IMR-90 (cell line): ENCODE measurements at regions not wholly inside any gene's neighbourhood (a gene's known extent, or its start where the extent isn't known, plus 50 kb on each side); places are given as distances from the start of the nearest gene placed in this dataset.

Source experiments
- ELK1 ChIP-seq: fragments of 150-350 bp; IDR thresholded peaks from 2 replicates; pipeline ENCODE4 v1.6.1; 2016; ENCODE audit warnings: low read depth, mild to moderate bottlenecking, low read length, moderate library complexity, borderline replicate concordance
- POLR2A ChIP-seq: IDR thresholded peaks from 2 replicates; pipeline ENCODE4 v1.6.1; 2012; ENCODE audit warnings: mild to moderate bottlenecking, low read depth, low read length
- TF ChIP-seq, protein P1 (sequence below): conservative IDR thresholded peaks from 2 replicates; pipeline ENCODE4 v1.5.1; 2012; ENCODE audit warnings: mild to moderate bottlenecking, low read depth, low read length, improper control_type of control experiment

- TF ChIP-seq, protein P1, sequence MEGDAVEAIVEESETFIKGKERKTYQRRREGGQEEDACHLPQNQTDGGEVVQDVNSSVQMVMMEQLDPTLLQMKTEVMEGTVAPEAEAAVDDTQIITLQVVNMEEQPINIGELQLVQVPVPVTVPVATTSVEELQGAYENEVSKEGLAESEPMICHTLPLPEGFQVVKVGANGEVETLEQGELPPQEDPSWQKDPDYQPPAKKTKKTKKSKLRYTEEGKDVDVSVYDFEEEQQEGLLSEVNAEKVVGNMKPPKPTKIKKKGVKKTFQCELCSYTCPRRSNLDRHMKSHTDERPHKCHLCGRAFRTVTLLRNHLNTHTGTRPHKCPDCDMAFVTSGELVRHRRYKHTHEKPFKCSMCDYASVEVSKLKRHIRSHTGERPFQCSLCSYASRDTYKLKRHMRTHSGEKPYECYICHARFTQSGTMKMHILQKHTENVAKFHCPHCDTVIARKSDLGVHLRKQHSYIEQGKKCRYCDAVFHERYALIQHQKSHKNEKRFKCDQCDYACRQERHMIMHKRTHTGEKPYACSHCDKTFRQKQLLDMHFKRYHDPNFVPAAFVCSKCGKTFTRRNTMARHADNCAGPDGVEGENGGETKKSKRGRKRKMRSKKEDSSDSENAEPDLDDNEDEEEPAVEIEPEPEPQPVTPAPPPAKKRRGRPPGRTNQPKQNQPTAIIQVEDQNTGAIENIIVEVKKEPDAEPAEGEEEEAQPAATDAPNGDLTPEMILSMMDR: no peak
- TF ChIP-seq ELK1 (no peak), POLR2A (no peak)
Measured at GRCh38 chr1:198942466-198942865, 303.6 kb downstream of the PTPRC start (continued).
